Fibroblast of villous mesenchyme (primary cell): ENCODE measurements at regions not wholly inside any gene's neighbourhood (a gene's known extent, or its start where the extent isn't known, plus 50 kb on each side); places are given as distances from the start of the nearest gene placed in this dataset.

Experiments used
- DNase-seq: peaks from one replicate; pipeline ENCODE4 v3.0.0-alpha.2; 2010; ENCODE audit warnings: low read depth
- H3K4me3 ChIP-seq: 2 replicates; pipeline ENCODE4 v1.5.1; 2011; ENCODE audit warnings: low read depth, mild to moderate bottlenecking, low read length
- CTCF ChIP-seq: IDR thresholded peaks from 2 replicates; pipeline ENCODE4 v1.5.1; 2012; ENCODE audit warnings: low read depth, mild to moderate bottlenecking, low read length; ENCODE audit not compliant: insufficient read depth

- no peak for DNase-seq
- no peak for TF ChIP-seq CTCF
- H3K4me3 ChIP-seq, result no peak overlapping the region
Measured at GRCh38 chr22:49486225-49486624, 341.4 kb downstream of the BRD1 start.

GRCh38 chr22:49483946-49484345 lies 343.7 kb downstream of the BRD1 start:
- no peak for TF ChIP-seq CTCF
- DNase-seq, result no peak
- H3K4me3 ChIP-seq, result no peak overlapping the region

GRCh38 chr22:49483281-49483870 lies 344.3 kb downstream of the BRD1 start:
- no peak for TF ChIP-seq CTCF

GRCh38 chr22:49482811-49483210 lies 344.9 kb downstream of the BRD1 start:
- H3K4me3 ChIP-seq, result no peak overlapping the region
- no peak for DNase-seq
- TF ChIP-seq CTCF, result no peak

More at GRCh38 chr22:49483281-49483870, 344.3 kb downstream of the BRD1 start:
- DNase-seq, result no peak
- H3K4me3 ChIP-seq, result no peak overlapping the region

GRCh38 chr22:49481659-49482399 lies 345.8 kb downstream of the BRD1 start:
- DNase-seq, result no peak
- no peak overlapping the region for H3K4me3 ChIP-seq
- no peak for TF ChIP-seq CTCF

- DNase-seq, result no peak
- H3K4me3 ChIP-seq, result no peak overlapping the region
- TF ChIP-seq CTCF, result no peak
Measured at GRCh38 chr22:49480896-49481658, 346.6 kb downstream of the BRD1 start.
